ENCODE measurements at regions not wholly inside any gene's neighbourhood (a gene's known extent, or its start where the extent isn't known, plus 50 kb on each side); places are given as distances from the start of the nearest gene placed in this dataset.

- TF ChIP-seq CTCF (IDR thresholded peaks at IDR 0.05): no peak
- no peak for TF ChIP-seq EZH2phosphoT487 (IDR thresholded peaks at IDR 0.05)
These were observed 156.8 kb downstream of the ZBTB18 start for GRCh38 chr1:244207935-244208244.

Measured in neural progenitor cell (in vitro differentiated cells).